ENCODE measurements at regions not wholly inside any gene's neighbourhood (a gene's known extent, or its start where the extent isn't known, plus 50 kb on each side); places are given as distances from the start of the nearest gene placed in this dataset.

GRCh38 chr1:193366764-193367507 is 180.5 kb upstream of the B3GALT2 start:
- Histone ChIP-seq H3K36me3 (ENCODE audit: insufficient read depth, low read depth, low read length) (no peaks in the 10 kb centered on the region), H3K4me3 (ENCODE audit: low read length) (no peak overlapping the region), H3K27me3 (ENCODE audit: insufficient read depth, low read length) (no peaks in the 10 kb centered on the region), H3K9me3 (ENCODE audit: insufficient read depth, low read depth, low read length) (no peaks in the 10 kb centered on the region), H3K4me1 (ENCODE audit: insufficient read depth, low read length) (no peaks in the 10 kb centered on the region), H3K9ac (ENCODE audit: low read depth, low read length) (no peak overlapping the region), H3K27ac (ENCODE audit: low read length) (no peak overlapping the region)

GRCh38 chr1:193365966-193366365 is 179.6 kb upstream of the B3GALT2 start:
- no peaks in the 10 kb centered on the region for H3K36me3 ChIP-seq (ENCODE audit: insufficient read depth, low read depth, low read length)
- H3K27me3 ChIP-seq (ENCODE audit: insufficient read depth, low read length) = no peaks in the 10 kb centered on the region
- no peak overlapping the region for H3K4me3 ChIP-seq (ENCODE audit: low read length)
- H3K27ac ChIP-seq (ENCODE audit: low read length) = no peak overlapping the region
- H3K9ac ChIP-seq (ENCODE audit: low read depth, low read length) = no peak overlapping the region
- H3K9me3 ChIP-seq (ENCODE audit: insufficient read depth, low read depth, low read length) = no peaks in the 10 kb centered on the region
- H3K4me1 ChIP-seq (ENCODE audit: insufficient read depth, low read length) = no peaks in the 10 kb centered on the region

- Histone ChIP-seq H3K4me3 (ENCODE audit: low read length) (no peak overlapping the region), H3K9ac (ENCODE audit: low read depth, low read length) (no peak overlapping the region), H3K9me3 (ENCODE audit: insufficient read depth, low read depth, low read length) (no peaks in the 10 kb centered on the region)
Observed at GRCh38 chr1:193359631-193360030, 173.2 kb upstream of the B3GALT2 start.

GRCh38 chr1:193358419-193358818 is 172.0 kb upstream of the B3GALT2 start:
- no peak overlapping the region for H3K27ac ChIP-seq (ENCODE audit: low read length)
- no peaks in the 10 kb centered on the region for H3K9me3 ChIP-seq (ENCODE audit: insufficient read depth, low read depth, low read length)
- H3K36me3 ChIP-seq (ENCODE audit: insufficient read depth, low read depth, low read length) = no peaks in the 10 kb centered on the region
- no peaks in the 10 kb centered on the region for H3K4me1 ChIP-seq (ENCODE audit: insufficient read depth, low read length)
- H3K27me3 ChIP-seq (ENCODE audit: insufficient read depth, low read length) = no peaks in the 10 kb centered on the region
- H3K4me3 ChIP-seq (ENCODE audit: low read length) = no peak overlapping the region
- H3K9ac ChIP-seq (ENCODE audit: low read depth, low read length) = no peak overlapping the region

More at GRCh38 chr1:193359631-193360030, 173.2 kb upstream of the B3GALT2 start:
- no peaks in the 10 kb centered on the region for H3K4me1 ChIP-seq (ENCODE audit: insufficient read depth, low read length)
- H3K36me3 ChIP-seq (ENCODE audit: insufficient read depth, low read depth, low read length) = no peaks in the 10 kb centered on the region
- H3K27me3 ChIP-seq (ENCODE audit: insufficient read depth, low read length) = no peaks in the 10 kb centered on the region
- H3K27ac ChIP-seq (ENCODE audit: low read length) = no peak overlapping the region

- Histone ChIP-seq H3K9me3 (ENCODE audit: insufficient read depth, low read depth, low read length) (no peaks in the 10 kb centered on the region), H3K27me3 (ENCODE audit: insufficient read depth, low read length) (no peaks in the 10 kb centered on the region), H3K4me1 (ENCODE audit: insufficient read depth, low read length) (no peaks in the 10 kb centered on the region), H3K27ac (ENCODE audit: low read length) (no peak overlapping the region), H3K4me3 (ENCODE audit: low read length) (no peak overlapping the region), H3K9ac (ENCODE audit: low read depth, low read length) (no peak overlapping the region), H3K36me3 (ENCODE audit: insufficient read depth, low read depth, low read length) (no peaks in the 10 kb centered on the region)
Observed at GRCh38 chr1:193356249-193356648, 169.8 kb upstream of the B3GALT2 start.

GRCh38 chr1:193355626-193356025 is 169.2 kb upstream of the B3GALT2 start:
- H3K27ac ChIP-seq (ENCODE audit: low read length) = no peak overlapping the region

GRCh38 chr1:193355178-193355577 is 168.8 kb upstream of the B3GALT2 start:
- Histone ChIP-seq H3K4me1 (ENCODE audit: insufficient read depth, low read length) (no peaks in the 10 kb centered on the region), H3K27ac (ENCODE audit: low read length) (no peak overlapping the region), H3K36me3 (ENCODE audit: insufficient read depth, low read depth, low read length) (no peaks in the 10 kb centered on the region), H3K9ac (ENCODE audit: low read depth, low read length) (no peak overlapping the region), H3K9me3 (ENCODE audit: insufficient read depth, low read depth, low read length) (no peaks in the 10 kb centered on the region), H3K4me3 (ENCODE audit: low read length) (no peak overlapping the region), H3K27me3 (ENCODE audit: insufficient read depth, low read length) (no peaks in the 10 kb centered on the region)

More at GRCh38 chr1:193355626-193356025, 169.2 kb upstream of the B3GALT2 start:
- H3K9ac ChIP-seq (ENCODE audit: low read depth, low read length) = no peak overlapping the region
- no peaks in the 10 kb centered on the region for H3K27me3 ChIP-seq (ENCODE audit: insufficient read depth, low read length)
- no peaks in the 10 kb centered on the region for H3K36me3 ChIP-seq (ENCODE audit: insufficient read depth, low read depth, low read length)
- H3K4me1 ChIP-seq (ENCODE audit: insufficient read depth, low read length) = no peaks in the 10 kb centered on the region
- no peak overlapping the region for H3K4me3 ChIP-seq (ENCODE audit: low read length)
- no peaks in the 10 kb centered on the region for H3K9me3 ChIP-seq (ENCODE audit: insufficient read depth, low read depth, low read length)

GRCh38 chr1:193348769-193349535 is 162.5 kb upstream of the B3GALT2 start:
- Histone ChIP-seq H3K4me3 (ENCODE audit: low read length) (no peak overlapping the region), H3K27ac (ENCODE audit: low read length) (no peak overlapping the region), H3K9ac (ENCODE audit: low read depth, low read length) (no peak overlapping the region), H3K4me1 (ENCODE audit: insufficient read depth, low read length) (peaks cover 4% of the 10 kb centered on the region; the same call in 1 of the 2 replicates), H3K27me3 (ENCODE audit: insufficient read depth, low read length) (no peaks in the 10 kb centered on the region), H3K9me3 (ENCODE audit: insufficient read depth, low read depth, low read length) (no peaks in the 10 kb centered on the region), H3K36me3 (ENCODE audit: insufficient read depth, low read depth, low read length) (no peaks in the 10 kb centered on the region)

- peaks cover 4% of the 10 kb centered on the region; the same call in 1 of the 2 replicates for H3K4me1 ChIP-seq (ENCODE audit: insufficient read depth, low read length)
- no peak overlapping the region for H3K27ac ChIP-seq (ENCODE audit: low read length)
Observed at GRCh38 chr1:193348091-193348768, 161.8 kb upstream of the B3GALT2 start.

GRCh38 chr1:193346085-193346484 is 159.7 kb upstream of the B3GALT2 start:
- Histone ChIP-seq H3K4me1 (ENCODE audit: insufficient read depth, low read length) (peaks cover 4% of the 10 kb centered on the region; the same call in 1 of the 2 replicates), H3K36me3 (ENCODE audit: insufficient read depth, low read depth, low read length) (no peaks in the 10 kb centered on the region), H3K4me3 (ENCODE audit: low read length) (no peak overlapping the region), H3K9me3 (ENCODE audit: insufficient read depth, low read depth, low read length) (no peaks in the 10 kb centered on the region), H3K27me3 (ENCODE audit: insufficient read depth, low read length) (no peaks in the 10 kb centered on the region), H3K27ac (ENCODE audit: low read length) (no peak overlapping the region), H3K9ac (ENCODE audit: low read depth, low read length) (no peak overlapping the region)

More at GRCh38 chr1:193348091-193348768, 161.8 kb upstream of the B3GALT2 start:
- Histone ChIP-seq H3K36me3 (ENCODE audit: insufficient read depth, low read depth, low read length) (no peaks in the 10 kb centered on the region), H3K4me3 (ENCODE audit: low read length) (no peak overlapping the region), H3K27me3 (ENCODE audit: insufficient read depth, low read length) (no peaks in the 10 kb centered on the region), H3K9ac (ENCODE audit: low read depth, low read length) (no peak overlapping the region), H3K9me3 (ENCODE audit: insufficient read depth, low read depth, low read length) (no peaks in the 10 kb centered on the region)

GRCh38 chr1:193342811-193343210 is 156.4 kb upstream of the B3GALT2 start:
- Histone ChIP-seq H3K9me3 (ENCODE audit: insufficient read depth, low read depth, low read length) (no peaks in the 10 kb centered on the region), H3K4me1 (ENCODE audit: insufficient read depth, low read length) (no peaks in the 10 kb centered on the region), H3K4me3 (ENCODE audit: low read length) (no peak overlapping the region), H3K9ac (ENCODE audit: low read depth, low read length) (no peak overlapping the region), H3K36me3 (ENCODE audit: insufficient read depth, low read depth, low read length) (no peaks in the 10 kb centered on the region), H3K27me3 (ENCODE audit: insufficient read depth, low read length) (no peaks in the 10 kb centered on the region), H3K27ac (ENCODE audit: low read length) (no peak overlapping the region)
